GM18498 (cell line): ENCODE measurements at regions not wholly inside any gene's neighbourhood (a gene's known extent, or its start where the extent isn't known, plus 50 kb on each side); places are given as distances from the start of the nearest gene placed in this dataset.
"Not testable (repeated sequence)": the region's sequence is repeated elsewhere in the genome, so short reads cannot be mapped to it uniquely, and the experiment has no call there.

Source experiments
- ATAC-seq: cut with Tn5 transposase; IDR thresholded peaks from one replicate; pipeline ENCODE4 v1.9.1; 2021; ENCODE audit warnings: mild to moderate bottlenecking, moderate library complexity; ENCODE audit not compliant: unreplicated experiment

DNA sequence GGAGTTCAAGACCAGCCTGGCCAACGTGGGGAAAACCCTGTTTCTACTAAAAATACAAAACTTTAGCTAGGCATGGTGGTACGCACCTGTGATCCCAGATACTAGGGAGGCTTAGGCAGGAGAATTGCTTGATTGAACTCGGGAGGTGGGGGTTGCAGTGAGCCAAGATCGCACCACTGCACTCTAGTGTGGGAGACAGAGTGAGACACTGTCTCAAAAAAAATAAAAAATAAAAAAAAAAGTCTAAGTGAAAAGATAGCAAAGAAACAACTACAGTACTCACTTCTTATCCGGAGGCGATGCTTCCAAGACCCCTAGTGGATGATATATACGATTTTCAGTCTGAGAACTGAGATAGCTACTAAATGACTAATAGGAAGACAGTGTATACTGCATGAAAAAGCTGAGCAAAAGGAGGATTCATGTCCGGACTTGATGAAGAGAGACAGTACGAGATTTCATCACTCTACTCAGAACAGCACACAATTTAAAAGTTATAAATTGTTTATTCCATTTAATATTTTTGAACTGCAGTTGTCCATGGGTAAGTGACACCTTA lies 138.7 kb upstream of the GOLGA6L6 start:
- ATAC-seq, result not testable (repeated sequence)

- no peak for ATAC-seq
Measured at GRCh38 chr15:20672470-20672869, 130.9 kb upstream of the GOLGA6L6 start.

DNA sequence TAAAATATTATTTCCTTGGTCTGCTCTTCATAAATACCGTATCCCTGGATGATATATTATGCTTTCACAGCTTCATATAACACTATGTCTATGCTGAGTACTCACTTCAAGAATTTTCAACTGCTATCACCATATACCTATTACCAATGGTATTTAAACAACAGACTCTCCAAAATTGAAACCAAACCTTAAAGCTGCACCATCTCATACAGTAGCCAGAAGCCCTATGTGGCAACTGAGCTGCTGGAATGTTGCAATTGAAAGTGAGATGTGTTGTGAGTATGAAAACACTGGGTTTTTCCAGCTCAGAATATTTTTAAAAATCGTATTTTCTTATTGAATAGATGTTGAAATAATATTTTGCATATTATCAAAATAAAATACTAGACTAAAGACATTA lies 130.1 kb upstream of the GOLGA6L6 start:
- no peak for ATAC-seq

GRCh38 chr15:20666410-20666809 lies 124.8 kb upstream of the GOLGA6L6 start:
- not testable (repeated sequence) for ATAC-seq

- no peak for ATAC-seq
Measured at GRCh38 chr15:20665653-20666052, 124.1 kb upstream of the GOLGA6L6 start.

DNA sequence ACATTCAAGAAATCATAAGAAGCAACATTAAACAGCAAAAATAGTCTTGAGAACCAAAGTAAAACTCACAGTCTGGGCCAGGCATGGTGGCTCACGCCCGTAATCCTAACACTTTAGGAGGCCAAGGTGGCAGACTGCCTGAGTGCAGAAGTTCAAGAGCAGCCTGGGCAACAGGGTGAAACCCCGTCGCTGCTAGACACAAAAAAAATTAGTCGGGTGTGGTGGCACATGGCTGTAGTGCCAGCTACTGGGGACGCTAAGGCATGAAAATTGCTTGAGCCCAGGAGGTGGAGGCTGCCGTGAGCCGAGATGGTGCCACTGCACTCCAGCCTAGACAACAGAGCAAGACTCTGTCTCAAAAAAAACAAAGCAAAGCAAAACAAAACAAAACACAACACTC lies 117.7 kb upstream of the GOLGA6L6 start:
- no peak for ATAC-seq

GRCh38 chr15:20658024-20658423 lies 116.4 kb upstream of the GOLGA6L6 start:
- ATAC-seq, result no peak

GRCh38 chr15:20657084-20657483 lies 115.5 kb upstream of the GOLGA6L6 start:
- ATAC-seq, result no peak

DNA sequence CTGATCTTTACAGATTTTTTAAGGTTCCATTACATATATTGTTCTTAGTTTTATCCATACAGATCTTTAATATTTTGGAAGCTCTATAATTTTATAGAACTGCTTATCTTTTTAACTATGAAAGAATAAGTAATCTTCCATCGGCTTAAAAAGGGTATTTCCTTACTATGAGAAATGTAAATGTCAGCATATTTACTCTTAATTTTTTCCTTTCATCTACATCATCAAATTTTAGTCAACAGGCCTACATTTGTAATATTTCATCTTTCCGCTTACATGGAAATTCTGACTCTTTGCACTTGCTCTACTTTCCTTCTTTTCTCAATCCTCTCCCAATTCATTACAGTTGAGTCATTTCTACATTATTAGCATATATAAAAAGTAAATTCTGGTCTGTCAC lies 111.3 kb upstream of the GOLGA6L6 start:
- no peak for ATAC-seq

- ATAC-seq, result not testable (repeated sequence)
Measured at GRCh38 chr15:20648402-20648975, 106.9 kb upstream of the GOLGA6L6 start.

- no peak for ATAC-seq
Measured at GRCh38 chr15:20646529-20647142, 105.0 kb upstream of the GOLGA6L6 start.

- peak; percentile 50 for ATAC-seq
Measured at GRCh38 chr15:20645956-20646355, 104.4 kb upstream of the GOLGA6L6 start.

DNA sequence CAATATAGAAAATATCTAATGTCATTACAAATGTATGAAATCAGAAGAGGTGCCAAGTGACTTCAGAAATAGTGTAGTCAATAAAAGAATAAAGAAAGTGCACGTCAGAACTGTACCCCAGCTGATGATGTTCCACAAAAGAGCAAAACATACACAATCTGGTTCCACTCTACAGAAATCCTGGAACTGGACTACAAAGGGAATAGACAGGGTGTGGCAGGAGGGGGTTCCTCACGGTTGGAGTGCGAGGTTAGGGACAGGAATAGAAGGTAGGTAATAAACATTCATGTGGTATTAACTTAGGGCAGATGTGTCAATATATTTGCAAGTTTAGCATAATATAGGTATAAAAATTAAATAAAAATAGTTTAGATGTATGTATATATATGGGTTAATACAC lies 103.3 kb upstream of the GOLGA6L6 start:
- ATAC-seq, result no peak

GRCh38 chr15:20643829-20644425 lies 102.3 kb upstream of the GOLGA6L6 start:
- no peak for ATAC-seq

DNA sequence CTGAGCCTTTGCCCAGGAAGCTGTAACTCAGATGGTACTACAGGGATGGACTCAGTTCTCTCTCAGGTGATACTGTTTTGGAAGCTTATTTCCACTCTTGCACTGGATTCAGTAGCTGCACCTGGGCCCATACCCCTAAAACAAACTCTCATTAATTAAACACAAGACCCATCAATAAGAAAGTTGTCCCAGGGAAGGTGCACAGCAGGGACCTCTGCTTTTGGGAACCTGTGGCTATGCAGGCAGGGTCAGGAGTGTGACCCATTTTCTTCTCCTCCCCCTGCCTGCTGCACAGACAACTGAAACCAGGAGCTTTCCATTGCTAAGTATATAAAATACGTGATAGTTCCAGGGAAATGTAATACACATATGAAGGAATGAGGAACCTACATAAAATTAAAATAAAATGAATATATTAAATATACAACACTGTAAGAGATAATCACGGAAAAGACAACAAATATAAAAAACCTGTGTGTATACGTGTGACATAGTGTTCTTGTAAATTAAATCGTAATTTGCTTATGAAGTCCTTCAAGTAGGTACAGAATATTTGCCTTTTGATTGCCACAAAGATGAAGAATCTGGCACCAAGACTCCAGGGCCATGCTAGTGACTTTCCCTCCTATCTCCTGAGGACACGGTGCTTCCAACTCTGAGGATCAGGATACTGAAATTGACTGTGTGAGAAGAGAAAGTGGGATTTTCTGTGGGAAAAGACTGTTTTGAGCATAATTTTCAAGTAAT lies 101.6 kb upstream of the GOLGA6L6 start:
- ATAC-seq, result no peak

DNA sequence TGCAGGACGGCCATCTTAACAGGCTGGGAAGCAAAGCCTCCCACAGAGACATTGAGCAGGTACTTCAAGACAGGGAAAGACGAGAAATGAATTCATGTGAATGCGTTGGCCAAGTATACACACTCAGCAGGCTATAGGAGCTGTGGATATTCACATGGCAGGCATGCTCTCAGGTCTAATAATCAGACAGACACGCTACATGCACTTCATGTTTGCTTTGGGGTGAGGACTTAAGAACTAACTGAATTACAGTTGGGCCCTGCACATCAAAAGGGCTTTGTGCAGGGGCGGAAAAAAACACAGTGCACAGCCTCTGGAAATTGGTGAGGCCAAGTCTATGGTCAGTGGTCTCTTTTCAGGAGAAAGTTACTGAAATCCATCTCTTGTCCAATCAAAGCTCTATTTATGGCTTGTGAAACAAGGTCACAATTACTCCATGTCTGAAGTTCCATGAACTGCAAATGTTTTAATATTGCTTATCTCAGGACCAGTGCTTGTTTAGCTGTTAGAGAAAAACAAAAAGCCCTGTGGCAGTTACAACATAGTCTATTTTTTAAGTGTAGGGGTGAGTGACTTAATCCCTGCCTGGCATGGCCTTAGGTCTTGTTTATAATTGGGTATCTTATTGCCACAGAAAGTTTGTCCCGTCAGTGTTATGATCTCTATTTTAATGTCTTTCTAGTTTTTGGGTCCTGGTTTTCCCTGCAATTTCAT lies 100.6 kb upstream of the GOLGA6L6 start:
- no peak for ATAC-seq

- not testable (repeated sequence) for ATAC-seq
Measured at GRCh38 chr15:20640427-20640826, 98.8 kb upstream of the GOLGA6L6 start.

DNA sequence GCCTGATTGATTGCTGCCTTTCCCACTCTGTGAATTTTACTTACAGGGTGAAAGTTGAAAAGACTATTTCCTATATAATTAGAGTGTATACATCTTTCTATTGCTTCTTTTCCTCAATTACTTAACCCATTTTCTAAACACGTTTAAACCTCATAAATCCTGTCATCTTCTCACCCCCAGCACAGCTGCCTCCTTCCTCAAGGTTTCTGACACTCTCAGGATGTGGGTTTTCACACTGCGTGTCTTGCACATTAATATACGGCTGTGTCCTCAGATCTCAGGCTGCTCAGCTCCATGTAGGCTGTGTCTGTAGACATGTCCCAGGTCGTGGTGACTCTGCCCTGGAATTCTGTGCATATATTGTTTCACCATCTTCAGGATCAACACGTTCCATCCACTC lies 97.6 kb upstream of the GOLGA6L6 start:
- not testable (repeated sequence) for ATAC-seq

- ATAC-seq, result not testable (repeated sequence)
Measured at GRCh38 chr15:20637499-20637898, 95.9 kb upstream of the GOLGA6L6 start.

GRCh38 chr15:20629526-20629925 lies 87.9 kb upstream of the GOLGA6L6 start:
- not testable (repeated sequence) for ATAC-seq

- ATAC-seq, result not testable (repeated sequence)
Measured at GRCh38 chr15:20628538-20628937, 86.9 kb upstream of the GOLGA6L6 start.
